Ovary (tissue), 3 donors: ENCODE measurements at regions not wholly inside any gene's neighbourhood (a gene's known extent, or its start where the extent isn't known, plus 50 kb on each side); places are given as distances from the start of the nearest gene placed in this dataset.

ENCODE experiments used
- EP300 ChIP-seq: sonication (generic); formaldehyde crosslinking; IDR thresholded peaks from one replicate; pipeline ENCODE4 v1.6.1; 2017; ENCODE audit warnings: antibody characterized with exemption
- POLR2A ChIP-seq: fragments of 450-650 bp; IDR thresholded peaks from one replicate; pipeline ENCODE4 v1.6.1; 2017; ENCODE audit warnings: antibody characterized with exemption, mild to moderate bottlenecking, moderate library complexity
- TF ChIP-seq, protein P1 (sequence below), 3 donors: fragments of 450-650 bp in 2 of 3; fragments of 200-600 bp in 1 of 3; IDR thresholded peaks; one replicate each; pipeline versions ENCODE4 v1.5.1 to v1.8.0; 2016 to 2022; ENCODE audit warnings: antibody characterized with exemption in 3 of 3, mild to moderate bottlenecking in 1 of 3
- donor health status: DM: no; HTN: no; CAD: no.

DNA sequence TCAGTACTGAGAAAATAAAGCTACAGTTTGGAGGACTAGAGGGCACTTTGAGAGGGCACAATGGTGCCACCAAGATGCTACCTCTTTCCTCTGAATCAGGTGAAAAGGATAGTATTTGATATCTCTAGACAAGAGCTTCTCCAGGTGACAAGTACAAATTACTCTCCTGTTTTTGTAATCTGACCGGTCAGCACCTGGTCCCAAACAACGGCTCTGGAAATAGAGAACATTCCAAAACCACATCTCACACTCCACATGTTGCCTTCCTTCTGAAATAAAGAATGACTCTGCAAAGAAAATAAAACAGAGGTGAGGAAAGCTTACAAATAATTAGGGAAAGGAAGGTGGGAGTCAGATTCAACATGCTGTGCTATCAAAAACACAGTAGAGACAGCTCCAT, 51.3 kb upstream of the CITED2 start:
- TF ChIP-seq, protein P1, sequence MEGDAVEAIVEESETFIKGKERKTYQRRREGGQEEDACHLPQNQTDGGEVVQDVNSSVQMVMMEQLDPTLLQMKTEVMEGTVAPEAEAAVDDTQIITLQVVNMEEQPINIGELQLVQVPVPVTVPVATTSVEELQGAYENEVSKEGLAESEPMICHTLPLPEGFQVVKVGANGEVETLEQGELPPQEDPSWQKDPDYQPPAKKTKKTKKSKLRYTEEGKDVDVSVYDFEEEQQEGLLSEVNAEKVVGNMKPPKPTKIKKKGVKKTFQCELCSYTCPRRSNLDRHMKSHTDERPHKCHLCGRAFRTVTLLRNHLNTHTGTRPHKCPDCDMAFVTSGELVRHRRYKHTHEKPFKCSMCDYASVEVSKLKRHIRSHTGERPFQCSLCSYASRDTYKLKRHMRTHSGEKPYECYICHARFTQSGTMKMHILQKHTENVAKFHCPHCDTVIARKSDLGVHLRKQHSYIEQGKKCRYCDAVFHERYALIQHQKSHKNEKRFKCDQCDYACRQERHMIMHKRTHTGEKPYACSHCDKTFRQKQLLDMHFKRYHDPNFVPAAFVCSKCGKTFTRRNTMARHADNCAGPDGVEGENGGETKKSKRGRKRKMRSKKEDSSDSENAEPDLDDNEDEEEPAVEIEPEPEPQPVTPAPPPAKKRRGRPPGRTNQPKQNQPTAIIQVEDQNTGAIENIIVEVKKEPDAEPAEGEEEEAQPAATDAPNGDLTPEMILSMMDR (IDR thresholded peaks at IDR 0.05): no peak
- no peak for TF ChIP-seq POLR2A
- TF ChIP-seq EP300: no peak
